Stimulated activated CD8-positive, alpha-beta memory T cell treated with anti-CD3 and anti-CD28 coated beads, Interleukin-4, amount 100 ng/mL, for 48 hours (primary cell): ENCODE measurements at regions not wholly inside any gene's neighbourhood (a gene's known extent, or its start where the extent isn't known, plus 50 kb on each side); places are given as distances from the start of the nearest gene placed in this dataset.
"Not testable (repeated sequence)": the region's sequence is repeated elsewhere in the genome, so short reads cannot be mapped to it uniquely, and the experiment has no call there.

Experiments used
- DNase-seq: peaks from one replicate; pipeline ENCODE4 v3.0.0-alpha.2; 2020

DNA sequence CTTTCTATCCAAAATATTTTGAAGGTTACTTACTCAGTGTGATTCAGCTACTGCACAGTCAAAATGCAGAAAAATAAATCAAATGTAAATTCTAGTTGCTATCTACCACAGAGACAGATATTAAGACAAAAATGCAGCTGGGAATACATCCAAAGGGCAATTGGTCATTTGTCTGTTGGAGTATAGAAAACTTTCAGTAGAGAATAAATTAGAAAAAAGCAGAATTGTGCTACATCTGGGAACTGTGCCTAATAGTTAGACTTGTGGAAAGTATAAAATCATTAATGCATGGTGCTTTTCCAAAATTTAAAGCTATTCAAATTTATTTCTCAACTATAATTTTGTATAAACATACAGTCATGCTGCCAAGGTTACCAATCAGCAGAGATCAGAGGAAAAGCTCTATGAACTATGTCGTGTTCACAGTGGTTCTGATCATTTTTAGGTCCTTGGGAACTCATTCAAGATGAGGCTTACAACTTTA lies 1635.8 kb downstream of the PCDH9 start:
- DNase-seq = no peak

DNA sequence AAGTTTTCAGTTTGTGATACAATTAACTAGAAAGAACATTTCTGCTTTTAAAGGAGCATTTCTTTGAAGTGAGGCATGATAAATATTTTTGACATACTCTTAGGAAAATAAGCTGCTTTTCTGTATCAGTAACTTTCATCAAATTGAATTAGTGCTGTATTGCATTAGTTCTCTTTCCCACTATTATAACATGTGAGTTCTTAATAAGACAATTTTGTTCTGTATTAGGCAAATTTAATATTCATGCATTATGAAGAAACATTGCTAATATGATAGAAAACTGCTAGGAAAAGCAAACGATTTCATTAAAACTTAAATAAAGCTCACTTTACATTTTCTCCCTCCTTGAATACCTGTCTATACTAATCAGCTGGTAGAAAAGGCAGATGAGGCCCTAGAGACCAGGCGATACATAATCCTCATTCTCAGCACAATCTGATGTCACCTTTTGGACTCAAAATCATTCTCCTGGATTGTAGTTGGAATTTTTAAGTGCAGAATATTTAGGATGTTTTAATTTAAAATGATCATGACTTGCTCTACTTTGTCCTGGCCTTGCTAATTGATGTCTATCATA lies 1636.8 kb downstream of the PCDH9 start:
- DNase-seq = no peak

DNA sequence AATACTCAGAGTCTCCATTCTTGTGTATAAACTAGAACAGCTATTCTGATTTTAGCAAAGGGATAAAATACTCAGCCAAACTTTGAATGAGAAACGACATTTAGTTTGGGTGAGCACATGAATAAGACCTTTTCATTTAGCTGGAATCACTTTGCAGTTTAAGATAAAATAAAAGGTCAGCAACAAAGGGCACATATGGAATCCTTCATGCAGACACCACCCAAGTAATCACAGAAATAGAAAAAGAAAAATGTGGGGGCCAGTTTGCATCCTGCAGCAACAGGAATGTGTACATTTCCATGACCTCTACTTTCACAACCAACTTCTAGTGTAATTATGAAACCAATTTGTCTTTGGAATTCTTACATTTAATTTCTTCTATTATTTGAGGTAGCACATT lies 1637.4 kb downstream of the PCDH9 start:
- no peak for DNase-seq

DNA sequence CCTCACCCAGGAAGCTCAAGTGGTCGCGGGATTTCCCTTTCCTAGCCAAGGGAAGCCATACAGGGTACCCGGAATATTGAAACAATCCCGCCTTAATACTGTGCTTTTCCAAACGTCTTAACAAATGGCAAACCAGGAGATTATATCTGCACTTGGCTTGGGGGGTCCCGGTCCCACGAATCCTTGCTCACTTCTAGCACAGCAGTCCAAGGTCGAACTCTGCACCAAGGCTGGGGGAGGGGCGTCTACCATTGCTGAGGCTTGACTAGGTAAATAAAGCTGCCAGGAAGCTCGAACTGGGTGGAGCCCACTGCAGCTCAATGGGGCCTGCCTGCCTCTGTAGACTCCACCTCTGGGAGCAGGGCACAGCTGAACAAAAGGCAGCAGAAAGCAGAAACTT lies 1644.8 kb downstream of the PCDH9 start:
- DNase-seq = no peak

DNA sequence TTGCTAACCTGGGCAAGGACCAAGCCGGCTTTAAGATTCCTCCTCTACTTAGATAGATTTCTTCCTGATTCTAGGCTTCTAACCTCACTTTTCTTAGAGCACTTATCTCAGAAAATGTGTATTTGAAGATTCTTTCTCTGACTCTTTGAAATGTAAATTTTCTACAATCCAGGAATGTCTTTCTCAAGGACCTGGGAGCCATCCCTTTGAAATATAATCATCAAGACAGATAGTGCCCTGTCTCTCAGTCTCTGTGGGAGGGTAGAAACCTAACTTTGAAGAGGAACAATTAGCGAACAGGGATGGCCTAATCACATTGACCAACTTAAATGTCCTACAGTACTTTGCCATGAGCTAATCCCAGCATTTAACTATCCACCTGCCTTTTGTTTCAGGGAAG lies 1646.0 kb downstream of the PCDH9 start:
- DNase-seq = no peak

DNA sequence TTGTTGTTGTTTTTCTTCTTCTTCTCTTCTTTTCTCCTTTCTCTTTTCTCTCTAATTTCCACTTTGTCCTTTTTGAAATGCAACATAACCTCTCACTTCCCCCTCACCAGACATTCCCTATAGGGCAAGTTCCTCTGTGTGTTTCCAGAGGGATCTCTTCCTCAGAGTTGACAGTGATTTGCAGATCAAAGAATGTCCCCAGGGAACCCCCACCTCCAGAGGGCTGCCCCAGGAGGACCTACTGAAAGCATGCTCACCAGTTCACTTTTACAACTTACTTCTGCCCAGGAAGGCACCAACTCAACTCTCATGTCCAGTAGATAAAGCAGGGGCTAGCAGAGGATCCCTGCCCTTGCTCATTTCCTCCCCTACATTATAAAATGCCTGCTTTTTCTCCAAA lies 1648.0 kb downstream of the PCDH9 start:
- no peak for DNase-seq

DNA sequence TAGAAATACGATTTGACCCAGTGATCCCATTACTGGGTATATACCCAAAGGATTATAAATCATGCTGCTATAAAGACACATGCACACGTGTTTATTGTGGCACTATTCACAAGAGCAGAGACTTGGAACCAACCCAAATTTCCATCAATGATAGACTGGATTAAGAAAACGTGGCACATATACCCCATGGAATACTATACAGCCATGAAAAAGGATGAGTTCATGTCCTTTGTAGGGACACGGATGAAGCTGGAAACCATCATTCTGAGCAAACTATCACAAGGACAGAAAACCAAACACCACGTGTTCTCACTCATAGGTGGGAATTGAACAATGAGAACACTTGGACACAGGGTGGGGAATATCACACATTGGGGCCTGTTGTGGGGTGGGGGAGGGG lies 1665.6 kb downstream of the PCDH9 start:
- DNase-seq = not testable (repeated sequence)

DNA sequence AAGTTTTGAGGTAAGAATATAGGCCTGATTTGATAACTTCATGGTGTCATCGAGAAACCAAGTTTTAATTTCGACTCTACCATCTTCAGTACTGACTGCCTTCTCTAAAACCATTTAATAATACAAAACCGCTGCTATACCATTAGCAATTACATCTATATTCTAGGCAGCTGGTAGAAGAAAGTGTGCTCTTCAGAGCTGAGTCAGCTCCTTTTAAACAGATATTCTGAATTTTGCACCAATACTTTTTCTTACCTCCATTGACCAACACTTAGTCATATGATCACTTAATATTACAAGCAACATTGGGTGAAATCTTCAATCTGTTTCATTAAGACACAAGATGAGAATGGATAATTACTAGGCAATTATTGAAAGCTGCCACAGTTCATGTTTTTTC lies 1667.8 kb downstream of the PCDH9 start:
- DNase-seq = no peak

DNA sequence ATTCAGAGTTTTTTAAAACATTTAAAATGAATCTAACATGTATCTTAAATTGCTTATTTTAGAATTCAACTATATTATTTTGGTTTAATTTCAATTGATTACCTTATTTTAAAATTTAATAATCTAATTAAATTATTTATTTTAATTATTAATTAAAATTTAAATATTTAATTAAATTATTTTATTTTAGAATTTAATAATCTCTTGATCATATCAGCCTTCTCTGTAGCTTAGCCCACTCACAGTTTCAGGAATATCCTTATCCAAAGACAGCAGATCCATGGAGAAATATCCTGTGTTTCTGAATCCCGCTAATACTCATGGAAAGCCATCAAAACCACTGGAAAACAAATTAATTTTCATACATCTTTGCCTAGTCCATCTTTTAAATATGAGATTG lies 1669.2 kb downstream of the PCDH9 start:
- no peak for DNase-seq

DNA sequence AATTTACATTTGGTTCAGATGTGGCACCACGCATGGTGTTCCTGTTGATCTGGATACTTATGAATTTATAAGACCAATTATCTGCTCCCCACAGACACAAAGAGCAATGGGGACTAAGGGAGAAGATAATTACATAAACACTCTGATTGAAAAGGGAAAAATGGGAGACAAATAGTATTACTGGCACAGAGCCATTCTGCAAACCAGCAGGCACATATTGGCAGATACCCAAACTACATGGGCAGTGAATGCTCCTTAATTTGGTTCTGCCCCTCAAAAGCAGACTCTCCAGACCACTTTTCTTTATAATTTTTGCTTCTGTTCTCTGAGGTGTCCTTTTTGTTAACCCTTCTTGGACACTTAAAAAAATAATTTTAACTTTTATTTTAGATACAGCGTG lies 1674.2 kb downstream of the PCDH9 start:
- no peak for DNase-seq

DNA sequence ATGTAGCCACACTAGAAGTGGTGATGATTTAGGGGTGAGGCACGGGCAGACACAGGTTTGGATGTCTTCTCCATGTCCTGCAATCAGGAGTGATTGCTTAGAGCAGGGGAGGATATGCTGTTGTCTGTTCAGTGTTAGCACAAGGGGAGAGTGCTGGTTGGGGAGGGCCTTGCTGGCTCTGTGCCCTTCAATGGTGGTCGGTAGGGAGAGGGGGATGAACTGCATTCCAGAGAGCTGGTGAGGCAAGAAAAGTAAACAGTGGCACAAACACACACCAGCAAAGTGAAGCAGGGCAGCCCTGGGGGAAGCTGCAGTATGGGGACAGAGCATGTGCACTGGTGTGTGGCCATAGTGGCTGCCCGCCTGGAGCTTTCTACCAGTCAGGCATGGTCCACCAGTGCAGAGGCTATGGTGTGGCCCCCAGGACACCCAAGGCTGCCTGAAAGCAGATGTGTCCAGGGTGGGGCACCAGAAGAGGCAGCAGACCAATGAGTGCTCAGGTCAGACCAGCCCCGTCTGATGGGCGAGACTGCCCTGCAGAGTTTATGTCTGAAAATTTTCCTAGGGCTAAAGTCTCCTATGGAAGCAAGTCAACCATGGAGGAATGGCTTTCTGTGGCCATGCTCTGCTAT lies 1676.9 kb downstream of the PCDH9 start:
- no peak for DNase-seq

DNA sequence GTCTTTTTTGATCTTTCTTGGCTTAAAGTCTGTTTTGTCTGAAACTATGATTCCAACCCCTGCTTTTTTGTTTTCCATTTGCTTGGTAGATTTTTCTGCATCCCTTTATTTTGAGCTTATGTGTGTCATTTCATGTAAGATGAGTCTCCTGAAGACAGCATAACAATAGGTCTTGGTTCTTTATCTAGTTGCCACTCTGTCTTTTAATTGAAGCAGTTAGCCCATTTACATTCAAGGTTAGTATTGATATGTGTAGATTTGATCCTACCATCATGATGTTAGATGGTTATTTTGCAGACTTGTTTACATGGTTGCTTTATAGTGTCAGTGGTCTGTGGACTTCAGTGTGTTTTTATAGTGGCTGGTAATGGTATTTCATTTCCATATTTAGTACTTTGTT lies 1678.9 kb downstream of the PCDH9 start:
- no peak for DNase-seq

DNA sequence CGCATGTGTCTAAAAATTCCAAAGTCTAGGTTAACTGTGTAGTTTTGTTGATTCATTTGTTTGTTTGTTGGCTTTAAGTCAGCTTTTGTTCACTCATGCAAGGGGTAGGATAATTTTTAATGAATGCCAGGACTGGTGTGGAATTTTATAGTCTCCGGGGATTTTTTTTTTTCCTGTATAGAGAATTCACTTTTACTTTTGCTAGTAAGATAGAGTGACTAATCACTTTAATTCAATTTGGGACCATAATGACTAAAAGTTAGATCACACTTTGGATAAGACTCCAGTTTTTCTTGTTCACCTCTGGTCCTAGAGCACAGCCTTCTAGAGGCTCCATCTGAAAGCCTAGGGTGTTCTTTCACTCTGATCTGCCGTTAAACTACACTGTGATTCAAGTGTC lies 1690.0 kb downstream of the PCDH9 start:
- no peak for DNase-seq

DNA sequence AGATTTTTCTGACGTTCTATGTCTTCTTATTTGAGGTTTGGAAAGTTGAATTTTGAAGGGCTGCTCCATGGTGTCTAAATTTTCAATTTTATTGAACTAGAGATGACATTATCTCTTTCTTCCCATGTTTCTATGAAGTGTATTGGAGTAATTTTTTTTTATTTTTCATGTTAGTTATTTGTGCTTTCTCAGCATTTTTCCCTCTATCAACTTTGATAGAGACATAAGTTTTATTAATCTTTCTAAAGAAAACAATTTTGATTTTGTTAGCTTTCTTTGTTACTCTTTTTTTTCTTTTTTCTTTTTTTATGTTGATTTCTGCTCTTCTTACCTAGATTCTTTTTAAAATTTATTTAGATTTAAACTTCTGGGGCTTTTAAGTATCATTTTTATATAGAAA lies 1694.8 kb downstream of the PCDH9 start:
- DNase-seq = no peak

DNA sequence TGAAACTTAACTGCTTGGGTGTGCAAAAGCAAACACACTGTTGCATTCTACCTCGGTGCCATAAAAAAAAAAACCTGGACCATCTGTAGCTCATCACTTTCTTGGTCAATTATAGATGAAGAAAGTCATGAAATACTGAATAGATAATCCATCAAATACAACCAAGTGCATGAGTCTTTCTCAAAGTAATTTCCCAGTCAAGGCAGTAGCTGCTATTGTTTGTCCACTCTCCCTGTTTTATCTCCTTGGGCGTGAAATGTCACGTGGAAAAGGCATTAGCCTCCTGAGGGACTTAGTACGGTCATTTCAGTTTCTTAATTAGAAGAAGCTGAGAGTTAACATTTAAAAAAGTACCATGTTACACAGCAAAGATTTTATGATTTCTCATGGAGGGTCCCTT lies 1697.9 kb downstream of the PCDH9 start:
- no peak for DNase-seq

DNA sequence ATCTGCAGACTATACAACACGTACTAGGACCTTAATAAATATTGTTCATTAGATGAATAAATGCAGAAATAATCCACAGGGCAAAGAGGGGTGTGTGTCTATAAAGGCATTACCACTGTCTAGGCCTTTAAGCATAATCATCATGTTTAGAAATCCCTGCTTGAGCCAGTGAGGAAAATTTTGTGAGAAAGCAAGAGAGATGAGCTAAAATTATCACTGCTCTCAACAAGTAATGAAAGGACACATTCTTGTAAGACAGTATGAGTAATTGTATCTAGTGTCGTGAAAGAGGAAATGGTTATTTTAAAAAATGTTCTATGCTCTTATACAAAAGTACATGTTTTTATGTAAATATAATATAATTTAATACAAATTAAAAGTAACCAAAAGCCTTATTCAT lies 1699.4 kb downstream of the PCDH9 start:
- no peak for DNase-seq

DNA sequence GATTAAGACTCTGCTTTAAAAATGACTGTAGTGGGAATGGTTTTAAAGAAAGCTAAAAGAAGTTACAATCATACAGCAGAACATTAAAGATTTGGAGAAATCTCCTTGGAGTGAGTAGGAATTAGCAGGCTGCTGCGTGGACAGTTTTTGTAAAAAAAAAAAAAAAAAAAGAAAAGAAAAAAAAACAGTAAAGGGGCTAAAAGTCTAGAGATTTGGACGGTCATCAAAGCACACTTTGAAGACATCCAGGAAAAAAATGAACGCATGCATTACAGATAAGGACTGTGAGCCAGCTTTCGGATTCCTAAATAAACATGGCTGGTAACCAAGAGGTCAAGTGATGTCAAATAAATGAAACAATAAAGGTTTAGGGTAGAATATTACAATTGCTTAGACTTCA lies 1700.6 kb downstream of the PCDH9 start:
- DNase-seq = no peak

DNA sequence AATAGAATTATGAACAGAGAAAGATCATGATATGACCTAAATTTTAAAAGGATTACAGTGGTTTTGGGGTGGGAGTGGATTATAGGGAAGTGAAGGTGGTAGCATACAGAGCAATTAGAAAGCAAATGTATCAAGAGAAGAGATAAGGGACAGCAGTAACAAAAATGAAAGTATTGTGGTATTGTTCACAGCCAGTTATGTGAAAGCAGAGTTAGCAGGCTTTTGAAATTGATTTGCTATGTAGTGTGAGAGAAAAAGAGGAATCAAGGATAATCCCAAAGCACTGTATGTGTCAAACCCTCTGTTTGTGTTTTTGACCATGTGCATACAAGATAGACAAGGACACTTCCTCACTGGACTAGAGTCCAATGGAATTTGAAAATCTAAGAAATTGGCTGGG lies 1721.4 kb downstream of the PCDH9 start:
- no peak for DNase-seq

DNA sequence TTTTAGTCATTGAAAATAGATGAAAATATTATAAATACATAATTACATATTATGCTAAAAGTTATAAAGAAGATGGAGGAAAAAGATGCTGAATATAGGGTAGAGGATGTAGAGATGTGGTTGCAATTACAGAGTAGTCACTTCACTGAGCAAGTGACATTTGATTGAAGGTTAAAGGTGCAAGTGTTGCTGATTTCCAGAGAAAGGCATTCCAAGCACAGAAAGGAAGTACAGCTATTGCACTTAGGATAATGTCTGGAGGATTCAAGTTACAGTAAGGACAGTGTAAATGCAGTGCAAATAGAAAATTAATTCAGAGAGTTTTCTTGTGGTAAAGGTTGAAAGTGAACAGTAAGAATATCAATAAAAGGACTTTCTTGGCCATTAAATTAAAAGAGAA lies 1721.8 kb downstream of the PCDH9 start:
- no peak for DNase-seq

DNA sequence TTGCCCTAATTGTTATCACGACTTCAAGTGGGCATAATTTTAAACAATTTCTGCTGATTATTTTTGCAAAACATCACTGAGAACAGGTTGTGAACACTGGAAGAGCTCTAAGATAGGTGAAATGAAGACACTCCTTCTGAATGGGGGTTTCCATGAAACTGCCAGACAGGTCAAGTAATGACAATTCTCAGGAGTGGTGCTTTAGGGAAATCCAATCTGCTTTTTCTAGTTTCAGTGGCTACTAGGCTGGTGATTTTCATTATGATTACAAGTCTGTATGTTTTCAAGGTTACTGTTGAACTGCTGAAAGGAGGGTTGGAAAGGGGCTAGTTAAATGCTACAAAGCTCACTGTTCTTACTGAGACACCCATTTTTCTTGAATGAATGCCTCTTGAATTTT lies 1724.2 kb downstream of the PCDH9 start:
- DNase-seq = no peak

DNA sequence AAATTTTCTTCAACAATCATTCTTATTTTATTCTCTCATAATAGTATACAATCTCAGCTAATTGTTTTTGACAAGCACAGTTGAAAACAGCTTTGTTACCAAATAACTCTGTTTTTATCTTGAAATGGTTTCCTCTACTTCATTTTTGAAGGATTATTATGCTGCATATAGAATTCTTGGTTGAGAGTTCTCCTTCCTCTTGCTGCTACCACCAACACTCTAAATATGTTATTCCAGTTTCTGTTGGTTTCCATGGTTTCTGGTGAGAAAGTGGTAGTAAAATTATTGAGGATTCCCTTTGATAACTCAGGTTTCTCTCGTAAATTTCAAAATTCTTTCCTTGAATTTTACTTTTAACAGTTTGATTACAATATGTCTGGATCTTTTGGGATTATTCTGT lies 1725.9 kb downstream of the PCDH9 start:
- no peak for DNase-seq

DNA sequence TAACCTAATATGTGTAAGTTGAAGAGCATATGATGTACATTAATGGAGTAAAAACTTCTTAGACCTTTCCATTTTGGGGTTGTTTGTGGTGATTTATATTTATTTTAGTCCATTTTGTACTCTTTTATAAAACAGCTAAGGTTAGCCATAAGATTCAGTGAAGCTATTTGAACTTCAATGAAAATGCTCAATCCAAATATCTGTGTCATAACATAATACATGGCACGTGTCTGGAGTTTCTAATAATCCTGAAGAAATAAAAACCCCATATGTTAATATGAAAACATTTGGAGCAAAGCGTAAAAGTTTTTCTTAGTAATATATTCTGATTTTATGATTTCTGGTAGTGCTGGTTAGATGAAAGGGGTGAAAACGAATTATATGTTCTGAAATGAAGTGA lies 1729.7 kb downstream of the PCDH9 start:
- DNase-seq = no peak

DNA sequence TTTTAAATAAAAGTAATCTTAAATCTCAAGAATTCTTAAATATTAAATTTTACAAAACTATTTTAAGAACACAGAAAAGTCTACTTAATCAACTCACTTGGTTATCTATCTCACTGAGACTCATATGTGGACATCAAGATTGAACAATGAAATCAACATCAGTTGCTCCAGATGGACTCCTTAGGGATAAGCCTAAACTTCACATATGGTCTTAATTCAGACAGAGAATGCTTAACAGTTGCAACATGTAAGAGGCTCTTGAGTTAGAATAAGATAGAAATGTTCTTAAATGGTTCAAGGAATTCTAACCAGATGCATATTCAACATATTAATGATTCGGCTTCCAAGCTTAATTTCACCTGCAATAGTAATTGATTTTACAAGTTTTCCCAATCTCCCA lies 1730.9 kb downstream of the PCDH9 start:
- no peak for DNase-seq

DNA sequence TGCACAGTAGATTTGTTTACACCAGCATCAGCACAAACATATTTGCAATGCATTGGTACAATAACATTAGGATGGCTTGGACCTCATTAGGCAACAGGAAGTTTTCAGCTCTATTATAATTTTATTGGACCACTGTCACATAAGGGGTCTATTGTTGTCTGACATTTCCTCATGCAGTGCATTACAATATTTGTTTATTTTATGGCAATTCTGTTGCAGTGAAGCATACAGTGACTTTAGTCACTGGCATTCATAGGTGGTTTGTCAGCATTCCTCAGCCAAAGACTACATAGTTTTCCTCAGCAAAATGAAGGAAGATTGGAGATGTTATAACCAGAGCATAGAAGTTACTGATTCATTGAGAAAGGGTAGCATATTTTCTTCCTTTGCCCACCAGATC lies 1732.9 kb downstream of the PCDH9 start:
- no peak for DNase-seq

DNA sequence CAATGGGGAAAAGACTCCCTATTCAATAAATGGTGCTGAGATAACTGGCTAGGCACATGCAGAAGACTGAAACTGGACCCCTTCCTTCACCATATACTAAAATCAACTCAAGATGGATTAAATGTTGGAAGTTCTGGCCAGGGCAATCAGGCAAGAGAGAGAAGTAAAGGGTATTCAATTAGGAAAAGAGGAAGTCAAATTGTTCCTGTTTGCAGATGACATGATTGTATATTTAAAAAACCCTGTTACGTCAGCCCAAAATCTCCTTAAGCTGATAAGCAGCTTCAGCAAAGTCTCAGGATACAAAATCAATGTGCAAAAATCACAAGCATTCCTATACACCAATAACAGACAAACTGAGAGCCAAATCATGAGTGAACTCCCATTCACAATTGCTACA lies 1739.4 kb downstream of the PCDH9 start:
- DNase-seq = not testable (repeated sequence)
